DND-41 (cell line): ENCODE measurements at regions not wholly inside any gene's neighbourhood (a gene's known extent, or its start where the extent isn't known, plus 50 kb on each side); places are given as distances from the start of the nearest gene placed in this dataset.

Experiments used
- ATAC-seq: fragments of 200-7000 bp; cut with Tn5 transposase; 3 replicates; pipeline ENCODE4 v1.9.1; 2021; ENCODE audit warnings: low read depth; ENCODE audit not compliant: insufficient read depth
- DNase-seq: peaks from one replicate; pipeline ENCODE4 v3.0.0-alpha.2; 2020
- H2AFZ ChIP-seq: 2 replicates; pipeline ENCODE4 v1.6.0; 2012; ENCODE audit warnings: low read depth, low read length
- H3K27ac ChIP-seq: 2 replicates; pipeline ENCODE4 v1.5.1; 2012; ENCODE audit warnings: low read length, inconsistent platforms
- H3K27me3 ChIP-seq: fragments of 200-600 bp; sonication (generic); 2 replicates; pipeline ENCODE4 v1.6.0; 2012; ENCODE audit warnings: low read length, mild to moderate bottlenecking, inconsistent platforms; ENCODE audit not compliant: insufficient read depth, poor library complexity
- H3K36me3 ChIP-seq: 2 replicates; pipeline ENCODE4 v1.5.1; 2012; ENCODE audit warnings: low read length, inconsistent platforms; ENCODE audit not compliant: insufficient read depth
- H3K4me1 ChIP-seq: 2 replicates; pipeline ENCODE4 v1.5.1; 2012; ENCODE audit warnings: mild to moderate bottlenecking, low read length; ENCODE audit not compliant: insufficient read depth
- H3K4me2 ChIP-seq: 2 replicates; pipeline ENCODE4 v1.6.0; 2012; ENCODE audit warnings: mild to moderate bottlenecking, moderate library complexity, low read length, inconsistent platforms; ENCODE audit not compliant: insufficient read depth
- H3K4me3 ChIP-seq, 2 experiments: fragments of 200-600 bp in 1 of 2; shearing (Covaris generic) in 1 of 2; 2 replicates each; pipeline ENCODE4 v1.5.1; 2012 to 2016; ENCODE audit warnings: inconsistent platforms in 2 of 2, low read length in 2 of 2, mild to moderate bottlenecking in 2 of 2, low read depth in 1 of 2, moderate library complexity in 1 of 2
- H3K79me2 ChIP-seq: 2 replicates; pipeline ENCODE4 v1.6.0; 2012; ENCODE audit warnings: low read length, inconsistent platforms; ENCODE audit not compliant: insufficient read depth
- H3K9ac ChIP-seq: 2 replicates; pipeline ENCODE4 v1.6.0; 2012; ENCODE audit warnings: low read depth, mild to moderate bottlenecking, inconsistent platforms, low read length, moderate library complexity
- H3K9me3 ChIP-seq: 2 replicates; pipeline ENCODE4 v1.5.1; 2012; ENCODE audit warnings: low read length, moderate library complexity, mild to moderate bottlenecking, inconsistent platforms; ENCODE audit not compliant: insufficient read depth, severe bottlenecking
- H4K20me1 ChIP-seq: 2 replicates; pipeline ENCODE4 v1.6.0; 2012; ENCODE audit warnings: low read length; ENCODE audit not compliant: insufficient read depth
- CTCF ChIP-seq: IDR thresholded peaks from 2 replicates; pipeline ENCODE4 v1.5.1; 2012; ENCODE audit warnings: borderline replicate concordance, low read length, moderate library complexity, mild to moderate bottlenecking; ENCODE audit not compliant: poor library complexity, severe bottlenecking; ENCODE audit errors: extremely low read depth
- EZH2 ChIP-seq: IDR thresholded peaks from 3 replicates; pipeline ENCODE4 v1.6.1; 2012; ENCODE audit warnings: borderline replicate concordance, low read depth, mild to moderate bottlenecking, moderate library complexity, low read length, inconsistent platforms; ENCODE audit not compliant: severe bottlenecking

- Histone ChIP-seq H2AFZ (no peak overlapping the region), H3K4me2 (no peak overlapping the region), H4K20me1 (no peaks in the 10 kb centered on the region), H3K4me3 (no peak overlapping the region), H3K9ac (no peak overlapping the region), H3K4me1 (no peaks in the 10 kb centered on the region), H3K9me3 (no peaks in the 10 kb centered on the region), H3K27ac (no peak overlapping the region), H3K36me3 (no peaks in the 10 kb centered on the region), H3K79me2 (no peaks in the 10 kb centered on the region), H3K27me3 (no peaks in the 10 kb centered on the region)
- TF ChIP-seq EZH2, result no peak
- TF ChIP-seq CTCF, result no peak
- DNase-seq (no peak), ATAC-seq (no peak)
Measured at GRCh38 chr12:60836651-60837050, 1240.8 kb downstream of the SLC16A7 start.

DNA sequence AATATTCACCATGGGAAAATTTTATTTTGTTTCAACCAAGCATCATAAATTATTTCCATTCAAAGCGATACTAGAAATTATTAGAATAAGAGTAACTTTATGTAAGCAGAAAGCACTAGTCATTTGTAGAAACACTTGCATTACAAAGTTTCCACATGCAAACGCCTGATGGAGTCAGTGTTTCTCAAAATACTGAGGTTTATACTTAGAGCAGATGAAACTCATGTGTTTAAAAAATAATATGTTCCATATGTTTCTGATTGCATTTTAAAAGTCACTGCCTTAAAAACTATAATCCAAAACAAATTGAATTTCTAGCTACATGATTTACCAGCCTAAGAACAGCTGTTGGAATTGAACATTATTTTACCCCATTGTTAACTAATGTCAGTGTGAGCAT lies 1246.4 kb downstream of the SLC16A7 start:
- H3K4me2 ChIP-seq, result no peak overlapping the region
- no peak for ATAC-seq
- no peaks in the 10 kb centered on the region for H3K4me1 ChIP-seq
- no peaks in the 10 kb centered on the region for H3K79me2 ChIP-seq
- H3K4me3 ChIP-seq, result no peak overlapping the region
- H3K36me3 ChIP-seq, result no peaks in the 10 kb centered on the region
- no peak overlapping the region for H3K9ac ChIP-seq
- no peak overlapping the region for H2AFZ ChIP-seq
- no peaks in the 10 kb centered on the region for H3K27me3 ChIP-seq
- TF ChIP-seq CTCF (no peak), EZH2 (no peak)
- no peak for DNase-seq
- H4K20me1 ChIP-seq, result no peaks in the 10 kb centered on the region
- H3K27ac ChIP-seq, result no peak overlapping the region
- H3K9me3 ChIP-seq, result no peaks in the 10 kb centered on the region

GRCh38 chr12:60844101-60844500 lies 1248.3 kb downstream of the SLC16A7 start:
- no peak overlapping the region for H3K9ac ChIP-seq
- ATAC-seq, result no peak

More at GRCh38 chr12:60844101-60844500, 1248.3 kb downstream of the SLC16A7 start:
- Histone ChIP-seq H3K9me3 (no peaks in the 10 kb centered on the region), H3K27me3 (no peaks in the 10 kb centered on the region), H4K20me1 (no peaks in the 10 kb centered on the region), H3K27ac (no peak overlapping the region), H3K79me2 (no peaks in the 10 kb centered on the region), H2AFZ (no peak overlapping the region), H3K4me1 (no peaks in the 10 kb centered on the region), H3K4me2 (no peak overlapping the region), H3K36me3 (no peaks in the 10 kb centered on the region), H3K4me3 (no peak overlapping the region)
- TF ChIP-seq EZH2 (no peak), CTCF (no peak)
- no peak for DNase-seq
